Vagina (tissue), 2 donors: ENCODE measurements at regions not wholly inside any gene's neighbourhood (a gene's known extent, or its start where the extent isn't known, plus 50 kb on each side); places are given as distances from the start of the nearest gene placed in this dataset.

Experiments
- CTCF ChIP-seq, 3 experiments: fragments of 450-650 bp in 2 of 3; fragments of 200-600 bp in 1 of 3; sonication (generic) in 1 of 3; IDR thresholded peaks; one replicate each; pipeline ENCODE4 v1.5.1; 2017 to 2019; ENCODE audit warnings: antibody characterized with exemption in 3 of 3, mild to moderate bottlenecking in 2 of 3, moderate library complexity in 2 of 3
- POLR2A ChIP-seq, 2 donors: fragments of 450-650 bp; IDR thresholded peaks; one replicate each; pipeline ENCODE4 v1.6.1; 2017; ENCODE audit warnings: antibody characterized with exemption in 2 of 2, mild to moderate bottlenecking in 2 of 2, moderate library complexity in 2 of 2

- TF ChIP-seq CTCF (IDR thresholded peaks at IDR 0.05) (no peak), POLR2A (IDR thresholded peaks at IDR 0.05) (no peak)
Measured at GRCh38 chr6:134752445-134752844, 197.5 kb downstream of the ALDH8A1 start.
